ENCODE measurements at regions not wholly inside any gene's neighbourhood (a gene's known extent, or its start where the extent isn't known, plus 50 kb on each side); places are given as distances from the start of the nearest gene placed in this dataset.

- CTCF ChIA-PET, result no interaction called here
- Mint-ChIP-seq H3K27ac (no peak overlapping the region), H3K36me3 (ENCODE audit: low read depth) (no peaks in the 10 kb centered on the region), H3K9me3 (no peaks in the 10 kb centered on the region), H3K27me3 (peaks cover 6% of the 10 kb centered on the region), H3K4me3 (no peak overlapping the region), H3K4me1 (ENCODE audit: low read depth) (no peaks in the 10 kb centered on the region)
- TF ChIP-seq, protein P1, sequence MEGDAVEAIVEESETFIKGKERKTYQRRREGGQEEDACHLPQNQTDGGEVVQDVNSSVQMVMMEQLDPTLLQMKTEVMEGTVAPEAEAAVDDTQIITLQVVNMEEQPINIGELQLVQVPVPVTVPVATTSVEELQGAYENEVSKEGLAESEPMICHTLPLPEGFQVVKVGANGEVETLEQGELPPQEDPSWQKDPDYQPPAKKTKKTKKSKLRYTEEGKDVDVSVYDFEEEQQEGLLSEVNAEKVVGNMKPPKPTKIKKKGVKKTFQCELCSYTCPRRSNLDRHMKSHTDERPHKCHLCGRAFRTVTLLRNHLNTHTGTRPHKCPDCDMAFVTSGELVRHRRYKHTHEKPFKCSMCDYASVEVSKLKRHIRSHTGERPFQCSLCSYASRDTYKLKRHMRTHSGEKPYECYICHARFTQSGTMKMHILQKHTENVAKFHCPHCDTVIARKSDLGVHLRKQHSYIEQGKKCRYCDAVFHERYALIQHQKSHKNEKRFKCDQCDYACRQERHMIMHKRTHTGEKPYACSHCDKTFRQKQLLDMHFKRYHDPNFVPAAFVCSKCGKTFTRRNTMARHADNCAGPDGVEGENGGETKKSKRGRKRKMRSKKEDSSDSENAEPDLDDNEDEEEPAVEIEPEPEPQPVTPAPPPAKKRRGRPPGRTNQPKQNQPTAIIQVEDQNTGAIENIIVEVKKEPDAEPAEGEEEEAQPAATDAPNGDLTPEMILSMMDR (IDR thresholded peaks at IDR 0.05), result no peak
- intact Hi-C loops (cut with micrococcal nuclease), result no loop called here
- no peak for DNase-seq
- POLR2A ChIA-PET, result no interaction called here
- no peak for ATAC-seq
Measured at GRCh38 chr9:32899761-32900160, 101.7 kb downstream of the APTX start.

- Mint-ChIP-seq H3K27me3 (peaks cover 16% of the 10 kb centered on the region), H3K4me3 (no peak overlapping the region), H3K9me3 (no peaks in the 10 kb centered on the region), H3K27ac (no peak overlapping the region), H3K4me1 (ENCODE audit: low read depth) (no peaks in the 10 kb centered on the region), H3K36me3 (ENCODE audit: low read depth) (no peaks in the 10 kb centered on the region)
- intact Hi-C loops (cut with micrococcal nuclease), result no loop called here
- CTCF ChIA-PET, result interaction anchor here (1.1 kb wide), 1 partner anchor 327 kb away, joined by 3 read pairs; no protein-coding TSS in a partner anchor
- ATAC-seq (no peak), DNase-seq (no peak)
- POLR2A ChIA-PET, result no interaction called here
- TF ChIP-seq, protein P1 (IDR thresholded peaks at IDR 0.05), result no peak
Measured at GRCh38 chr9:32906213-32906612, 95.2 kb downstream of the APTX start.

GRCh38 chr9:32915802-32916201 lies 85.6 kb downstream of the APTX start:
- intact Hi-C loops (cut with micrococcal nuclease), result no loop called here
- POLR2A ChIA-PET, result no interaction called here
- ATAC-seq (no peak), DNase-seq (no peak)
- TF ChIP-seq, protein P1 (IDR thresholded peaks at IDR 0.05), result no peak
- Mint-ChIP-seq H3K27ac (no peak overlapping the region), H3K4me3 (no peak overlapping the region), H3K9me3 (no peaks in the 10 kb centered on the region), H3K27me3 (peaks cover 2% of the 10 kb centered on the region), H3K36me3 (ENCODE audit: low read depth) (no peaks in the 10 kb centered on the region), H3K4me1 (ENCODE audit: low read depth) (no peaks in the 10 kb centered on the region)
- CTCF ChIA-PET, result no interaction called here

DNA sequence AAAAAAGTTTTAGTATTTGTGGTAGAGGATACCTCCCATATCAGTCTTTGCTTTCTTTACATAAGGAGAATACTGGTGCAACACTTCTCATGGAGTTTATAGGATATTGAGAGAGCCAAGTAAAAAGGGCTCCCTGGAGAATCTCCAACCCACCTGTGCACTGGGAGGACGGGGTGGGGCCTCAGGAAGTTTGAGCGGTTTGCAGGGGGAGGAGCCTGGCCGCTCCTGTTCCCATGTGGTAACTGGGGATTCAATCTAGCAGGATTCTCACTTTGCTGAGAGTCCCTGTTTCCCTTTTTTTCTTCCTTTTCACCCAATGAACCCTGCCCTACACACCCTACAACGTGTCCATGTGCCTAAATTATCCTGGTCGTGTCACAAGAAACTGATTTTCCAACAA lies 82.8 kb downstream of the APTX start:
- ATAC-seq (no peak), DNase-seq (no peak)
- ChIA-PET POLR2A (no interaction called here), CTCF (no interaction called here)
- TF ChIP-seq, protein P1 (IDR thresholded peaks at IDR 0.05), result no peak
- no peaks in the 10 kb centered on the region for H3K27me3 Mint-ChIP-seq
- no peaks in the 10 kb centered on the region for H3K4me1 Mint-ChIP-seq (ENCODE audit: low read depth)
- H3K9me3 Mint-ChIP-seq, result no peaks in the 10 kb centered on the region
- intact Hi-C loops (cut with micrococcal nuclease), result no loop called here
- no peak overlapping the region for H3K4me3 Mint-ChIP-seq
- H3K27ac Mint-ChIP-seq, result no peak overlapping the region
- H3K36me3 Mint-ChIP-seq (ENCODE audit: low read depth), result no peaks in the 10 kb centered on the region

Data from activated CD8-positive, alpha-beta T cell treated with anti-CD3 and anti-CD28 coated beads for 36 hours (primary cell).